Skin of body (tissue), 1 donor: ENCODE measurements at regions not wholly inside any gene's neighbourhood (a gene's known extent, or its start where the extent isn't known, plus 50 kb on each side); places are given as distances from the start of the nearest gene placed in this dataset.

Source experiments
- DNase-seq: peaks from one replicate; lab custom pipeline; 2025; lab: John Stamatoyannopoulos, UW

- no peak for DNase-seq
Observed at GRCh38 chr5:57845025-57845424, 362.4 kb upstream of the ACTBL2 start.

DNA sequence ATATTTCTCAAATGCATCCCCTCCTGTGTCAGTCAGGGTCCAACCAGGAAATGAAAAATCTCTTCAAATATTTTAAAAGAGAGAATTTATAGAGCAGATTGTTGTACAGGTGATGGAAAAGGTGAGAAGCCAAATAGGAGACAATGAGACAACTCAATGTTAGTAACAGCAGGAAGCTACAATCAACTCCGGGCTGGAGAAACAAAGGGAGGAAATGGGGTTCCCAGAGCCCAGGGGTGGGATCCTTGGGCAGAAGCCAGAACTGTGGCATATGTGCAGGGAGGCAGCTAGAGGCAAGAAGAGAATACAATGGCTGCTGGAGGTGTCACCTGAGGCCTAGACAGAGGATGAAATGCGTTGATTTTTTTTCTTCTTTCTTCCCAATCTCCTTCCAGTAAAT lies 361.8 kb upstream of the ACTBL2 start:
- DNase-seq, result no peak

GRCh38 chr5:57843059-57843367 lies 360.4 kb upstream of the ACTBL2 start:
- DNase-seq, result no peak

GRCh38 chr5:57842364-57843058 lies 359.9 kb upstream of the ACTBL2 start:
- no peak for DNase-seq

DNA sequence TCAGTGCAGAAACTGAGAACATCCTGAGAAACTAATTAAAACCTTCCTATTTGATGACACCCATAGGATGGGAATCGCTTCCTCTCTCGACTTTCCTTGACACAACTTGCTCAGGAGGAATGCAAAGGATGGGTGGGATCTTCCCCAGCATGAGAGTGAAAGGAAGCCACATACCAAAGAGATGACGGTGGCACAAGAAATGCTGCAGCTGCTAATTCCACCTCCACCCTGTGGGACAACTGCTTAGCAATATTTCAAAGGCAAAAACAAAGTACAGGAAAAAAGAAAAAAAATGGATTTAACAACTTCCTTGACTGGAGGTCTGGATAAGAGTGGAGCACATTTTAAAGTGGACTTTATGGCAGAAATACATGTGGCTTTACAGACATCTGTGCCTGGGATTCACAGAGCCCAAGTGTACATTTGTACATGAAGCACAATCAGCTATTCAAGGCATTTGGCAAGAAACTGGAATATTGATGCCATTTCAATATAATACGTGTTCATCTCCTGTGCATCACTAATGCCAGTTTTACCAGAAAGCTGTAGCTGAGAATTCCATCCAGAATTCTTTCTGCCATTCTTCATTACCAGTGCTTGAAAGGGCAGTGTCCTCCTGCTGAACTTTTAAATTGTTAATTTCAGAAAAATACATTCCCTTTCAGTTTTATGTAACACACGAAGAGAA lies 359.2 kb upstream of the ACTBL2 start:
- peak; percentile 91 for DNase-seq

DNA sequence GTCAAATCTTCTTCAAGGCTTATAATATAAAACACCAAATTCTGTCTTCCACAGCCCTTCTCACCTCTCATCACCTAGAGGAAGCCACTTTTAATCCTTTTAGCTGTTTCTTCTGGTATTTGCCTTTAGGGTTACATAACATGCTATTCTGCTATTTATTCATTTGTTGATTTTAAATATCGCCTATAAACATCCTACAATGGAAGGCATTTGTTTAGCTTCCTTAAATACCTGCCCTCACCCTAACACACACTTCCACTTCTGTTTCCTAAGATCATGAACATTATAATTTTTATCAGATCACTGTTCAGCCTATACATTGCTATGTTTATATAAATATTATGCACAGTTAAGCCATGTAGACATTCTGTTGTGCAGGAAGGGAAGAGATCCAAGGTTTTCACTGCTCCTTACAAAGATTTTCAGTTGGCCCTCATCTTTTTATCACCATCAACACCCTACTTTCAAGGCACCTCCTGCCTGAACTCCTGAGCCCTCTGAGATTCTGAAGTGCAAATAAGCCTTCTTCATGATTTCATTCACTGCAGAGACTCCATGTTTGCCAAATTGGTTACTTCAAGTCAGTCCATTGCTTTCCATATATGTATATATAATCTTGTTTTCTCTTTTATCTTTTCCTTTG lies 356.9 kb upstream of the ACTBL2 start:
- no peak for DNase-seq

GRCh38 chr5:57839025-57839424 lies 356.4 kb upstream of the ACTBL2 start:
- DNase-seq, result no peak

DNA sequence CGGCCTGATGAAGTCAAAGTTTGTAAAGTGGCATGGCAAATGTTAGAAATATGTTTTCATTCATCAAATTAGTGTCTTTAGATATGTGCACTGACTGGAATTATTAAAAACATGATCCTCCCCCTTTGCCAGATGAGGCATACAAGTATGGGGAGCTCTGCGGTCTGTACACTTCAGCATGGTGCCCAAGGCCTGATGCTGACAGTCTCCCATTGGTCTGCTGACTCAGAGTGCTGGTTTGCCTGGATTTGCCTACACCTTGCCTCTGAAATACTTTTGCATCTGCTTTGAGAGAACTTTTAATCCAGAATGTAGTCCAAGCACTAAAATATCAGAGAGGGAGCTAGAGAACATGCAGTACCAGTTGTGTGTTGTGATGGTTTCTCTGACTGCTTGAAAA lies 354.3 kb upstream of the ACTBL2 start:
- DNase-seq, result no peak

GRCh38 chr5:57836331-57836730 lies 353.7 kb upstream of the ACTBL2 start:
- DNase-seq, result no peak

GRCh38 chr5:57834829-57835608 lies 352.4 kb upstream of the ACTBL2 start:
- no peak for DNase-seq

DNA sequence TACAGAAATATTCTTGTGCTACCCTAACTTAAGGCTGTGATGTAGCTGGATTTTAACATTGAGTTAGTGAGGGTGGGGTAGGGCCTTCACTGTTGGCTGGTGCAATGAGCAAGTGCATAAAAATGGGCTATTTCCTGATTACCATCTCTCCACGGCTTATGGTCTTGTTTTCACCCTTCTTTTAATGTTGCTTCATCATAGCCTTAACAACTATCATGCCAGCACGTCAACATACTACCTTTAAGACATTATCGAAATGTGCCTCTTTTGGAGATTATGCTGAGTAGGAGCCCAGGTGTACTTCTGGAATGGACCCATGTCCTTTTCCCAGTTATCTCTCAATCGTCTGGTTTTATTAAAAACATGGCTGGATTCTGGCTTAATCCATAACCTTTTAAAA lies 350.9 kb upstream of the ACTBL2 start:
- DNase-seq, result no peak

DNA sequence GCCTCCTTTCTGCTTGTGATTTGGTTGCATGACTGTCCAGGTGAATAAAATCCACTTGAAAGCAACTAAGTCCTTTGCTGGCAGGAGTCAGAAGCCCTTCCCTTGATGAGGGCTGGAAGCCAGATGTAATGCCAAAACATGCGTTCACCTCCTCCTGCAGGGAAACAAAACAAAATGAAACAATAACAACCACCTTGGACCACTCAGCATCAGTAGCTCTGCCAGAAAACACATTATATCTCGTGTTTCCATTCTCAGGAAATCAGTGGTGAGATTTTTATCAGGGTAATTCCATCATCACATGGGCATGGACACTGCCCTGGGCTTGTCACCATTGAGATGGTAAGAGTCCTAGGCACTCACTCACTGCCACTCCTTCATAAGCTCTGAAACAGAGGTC lies 350.3 kb upstream of the ACTBL2 start:
- no peak for DNase-seq

- no peak for DNase-seq
Observed at GRCh38 chr5:57831932-57832331, 349.3 kb upstream of the ACTBL2 start.

DNA sequence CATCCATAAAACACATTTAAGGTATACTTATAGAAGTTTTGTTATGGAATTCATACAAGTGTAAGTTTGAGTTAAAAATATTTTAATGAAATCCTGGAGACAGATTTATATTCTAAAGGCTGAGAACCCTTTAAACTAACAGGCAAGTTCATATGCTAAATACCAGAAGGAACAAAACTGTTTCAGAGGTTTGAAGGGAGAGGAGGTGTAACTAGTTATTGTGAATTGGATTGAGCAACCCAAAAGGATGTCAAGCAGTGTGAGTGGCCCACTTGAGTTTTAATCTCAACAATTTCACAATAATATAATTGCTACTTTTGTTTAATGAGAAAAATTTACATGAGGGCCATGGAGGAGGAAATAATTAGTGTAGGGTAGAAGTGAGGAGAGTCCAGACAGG lies 348.5 kb upstream of the ACTBL2 start:
- DNase-seq, result no peak

DNA sequence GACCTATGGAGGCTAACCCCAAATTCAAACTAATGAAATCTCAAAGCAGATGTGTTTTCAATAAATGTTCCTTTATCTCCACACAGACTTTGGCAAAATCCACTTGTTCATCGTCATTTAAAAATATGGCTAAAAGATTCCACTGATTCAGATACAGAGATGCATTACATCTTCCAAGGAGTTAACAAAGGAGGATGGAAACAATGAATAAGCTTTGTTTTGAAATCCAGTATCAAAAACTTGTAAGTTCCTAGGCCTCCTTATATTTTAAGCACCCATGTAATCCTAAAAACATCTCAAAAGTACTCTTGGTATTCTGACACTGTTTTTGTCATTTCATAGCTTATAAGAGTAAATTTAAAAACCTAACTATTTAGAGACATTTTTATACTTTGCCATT lies 345.6 kb upstream of the ACTBL2 start:
- no peak for DNase-seq

DNA sequence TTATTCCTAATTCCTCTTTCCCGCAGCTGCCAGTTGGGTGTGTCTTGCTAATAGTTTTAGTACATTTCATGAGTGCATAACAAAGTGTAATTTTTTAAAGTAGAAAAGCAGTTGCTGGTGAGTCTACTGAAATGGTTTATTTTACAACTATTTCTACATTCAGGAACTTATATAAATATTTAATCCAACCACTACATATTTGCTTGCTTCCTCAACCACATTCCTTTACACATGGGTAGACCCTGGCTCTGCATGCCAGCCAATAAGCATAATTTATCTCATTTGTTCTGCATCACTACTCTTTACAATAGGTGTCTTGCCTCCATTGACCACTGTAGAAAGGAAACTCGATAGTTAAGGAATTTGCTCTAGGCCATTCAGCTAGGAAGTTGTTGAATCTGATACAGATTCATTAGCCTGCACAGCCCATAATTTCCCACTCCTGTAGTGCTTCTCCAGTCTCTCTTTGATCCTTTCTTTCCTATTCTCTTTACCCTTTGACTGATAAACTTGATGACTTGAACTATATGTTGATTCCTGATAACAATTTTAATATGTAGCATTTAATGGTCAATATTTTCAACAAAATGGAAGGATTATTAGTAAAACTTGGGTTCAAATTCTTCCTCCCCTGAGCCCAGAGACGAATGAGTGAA lies 342.5 kb upstream of the ACTBL2 start:
- no peak for DNase-seq

GRCh38 chr5:57824623-57825022 lies 342.0 kb upstream of the ACTBL2 start:
- no peak for DNase-seq

- no peak for DNase-seq
Observed at GRCh38 chr5:57824047-57824446, 341.4 kb upstream of the ACTBL2 start.

DNA sequence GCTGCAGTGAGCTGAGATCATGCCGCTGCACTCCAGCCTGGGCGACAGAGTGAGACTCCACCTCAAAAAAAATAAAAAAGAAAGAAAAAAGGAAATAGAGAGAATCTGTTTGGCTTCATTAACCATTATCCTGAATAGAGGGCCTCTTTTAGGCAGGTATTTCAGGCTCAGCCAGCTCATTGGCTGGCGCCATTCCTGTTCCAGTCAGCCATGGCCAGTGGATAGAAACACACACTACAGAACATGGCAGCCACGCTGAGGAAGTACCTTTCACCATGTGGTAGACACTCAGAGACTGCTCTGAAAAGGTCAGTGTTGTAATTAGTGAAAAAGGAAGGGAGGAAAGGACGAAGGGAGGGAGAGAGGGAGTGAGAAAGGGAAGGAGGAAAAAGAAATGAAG lies 340.0 kb upstream of the ACTBL2 start:
- no peak for DNase-seq

DNA sequence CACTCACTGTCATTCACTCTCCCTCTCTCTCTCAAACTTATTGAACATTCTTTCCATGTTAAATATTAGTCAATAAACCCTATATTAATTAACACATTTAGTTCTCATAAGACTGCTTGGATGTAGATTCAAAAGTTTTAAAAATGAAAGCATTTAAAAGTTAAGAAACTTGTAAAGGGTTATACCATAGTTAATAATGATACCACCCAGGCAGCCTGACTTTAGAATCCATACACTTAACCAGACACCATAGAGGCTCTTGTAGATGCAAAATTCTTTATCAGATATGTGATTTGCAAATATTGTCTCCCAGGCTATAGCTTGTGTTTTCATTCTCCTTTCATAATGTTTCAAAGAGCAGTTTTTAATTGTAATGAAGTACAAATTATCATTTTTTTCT lies 335.8 kb upstream of the ACTBL2 start:
- no peak for DNase-seq

- DNase-seq, result no peak
Observed at GRCh38 chr5:57817924-57818323, 335.3 kb upstream of the ACTBL2 start.

DNA sequence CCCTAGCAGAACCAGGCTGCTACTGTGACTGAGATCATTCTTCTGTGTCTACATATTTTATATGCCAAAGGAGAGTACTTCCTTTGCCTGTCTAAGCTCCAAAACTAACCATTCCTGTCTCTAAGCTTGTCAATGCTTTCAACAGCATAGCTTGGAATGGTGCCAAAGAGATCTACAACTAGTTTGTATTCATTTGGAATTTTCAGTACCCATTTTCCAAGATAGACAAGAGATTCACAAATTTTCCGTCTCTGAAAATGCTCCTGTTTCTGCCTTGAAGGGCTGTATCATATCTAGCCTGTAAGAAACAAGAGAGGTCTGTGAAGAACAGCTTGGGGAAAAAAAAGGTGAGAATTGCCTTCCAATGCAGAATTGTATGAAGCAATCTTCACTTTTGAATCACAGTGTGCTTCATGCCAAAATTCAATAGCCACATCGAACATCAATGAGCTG lies 334.4 kb upstream of the ACTBL2 start:
- no peak for DNase-seq
